Uterus (tissue), 3 donors: ENCODE measurements at regions not wholly inside any gene's neighbourhood (a gene's known extent, or its start where the extent isn't known, plus 50 kb on each side); places are given as distances from the start of the nearest gene placed in this dataset.

ENCODE experiments used
- DNase-seq, 2 donors: peaks; one replicate each; pipeline ENCODE4 v3.0.0-alpha.2; 2019 to 2020
- H3K27ac ChIP-seq, 2 donors: fragments of 200-600 bp; sonication (generic); 1 replicate in 1 of 2; 2 replicates in 1 of 2; pipeline ENCODE4 v1.5.1; 2016 to 2018
- H3K27me3 ChIP-seq, 2 donors: fragments of 200-600 bp; sonication (generic); one replicate each; pipeline ENCODE4 v1.5.1; 2018 to 2019; ENCODE audit warnings: control low read depth in 1 of 2
- H3K36me3 ChIP-seq, 2 donors: fragments of 200-600 bp; sonication (generic); one replicate each; pipeline ENCODE4 v1.5.1; 2019; ENCODE audit warnings: control low read depth in 1 of 2
- H3K4me1 ChIP-seq, 2 donors: fragments of 200-600 bp; sonication (generic); one replicate each; pipeline ENCODE4 v1.5.1; 2018 to 2019; ENCODE audit warnings: control low read depth in 1 of 2
- H3K4me3 ChIP-seq, 2 donors: fragments of 200-600 bp; sonication (generic); 1 replicate in 1 of 2; 2 replicates in 1 of 2; pipeline ENCODE4 v1.5.1; 2018 to 2019; ENCODE audit warnings: mild to moderate bottlenecking in 1 of 2
- H3K9me3 ChIP-seq, 2 donors: fragments of 200-600 bp; sonication (generic); one replicate each; pipeline ENCODE4 v1.5.1; 2019; ENCODE audit warnings: control low read depth in 1 of 2
- CTCF ChIP-seq, 4 experiments: fragments of 200-600 bp in 2 of 4; fragments of 450-650 bp in 2 of 4; sonication (generic) in 2 of 4; IDR thresholded peaks; one replicate each; pipeline ENCODE4 v1.5.1; 2016 to 2019; ENCODE audit warnings: antibody characterized with exemption in 4 of 4, mild to moderate bottlenecking in 2 of 4, moderate library complexity in 1 of 4
- POLR2A ChIP-seq, 2 donors: fragments of 450-650 bp; IDR thresholded peaks; one replicate each; pipeline ENCODE4 v1.6.1; 2016; ENCODE audit warnings: antibody characterized with exemption in 2 of 2, mild to moderate bottlenecking in 1 of 2, moderate library complexity in 1 of 2
- intact Hi-C: fragments of 100-400 bp; cut with DNase I; formaldehyde crosslinking; loops from one replicate; pipeline ENCODE4 v1.15.1; 2023; ENCODE audit warnings: low total_unique reads
- donor health status: DM: yes; HTN: yes; CAD: no.

GRCh38 chr17:31687505-31688126, 171.4 kb downstream of the COPRS start:
- H3K9me3 ChIP-seq, result no peaks in the 10 kb centered on the region
- DNase-seq, result no peak
- no peak overlapping the region for H3K4me3 ChIP-seq
- H3K4me1 ChIP-seq, result no peaks in the 10 kb centered on the region
- no peaks in the 10 kb centered on the region for H3K36me3 ChIP-seq
- TF ChIP-seq POLR2A (IDR thresholded peaks at IDR 0.05) (no peak), CTCF (IDR thresholded peaks at IDR 0.05) (no peak)
- no peak overlapping the region for H3K27ac ChIP-seq
- H3K27me3 ChIP-seq, result no peaks in the 10 kb centered on the region
- intact Hi-C loops, result no loop called here

GRCh38 chr17:31686495-31686894, 172.5 kb downstream of the COPRS start:
- intact Hi-C loops, result no loop called here
- Histone ChIP-seq H3K9me3 (no peaks in the 10 kb centered on the region), H3K27ac (no peak overlapping the region), H3K4me3 (no peak overlapping the region), H3K36me3 (no peaks in the 10 kb centered on the region), H3K4me1 (no peaks in the 10 kb centered on the region), H3K27me3 (no peaks in the 10 kb centered on the region)
- TF ChIP-seq CTCF (IDR thresholded peaks at IDR 0.05) (no peak), POLR2A (IDR thresholded peaks at IDR 0.05) (no peak)
- no peak for DNase-seq

GRCh38 chr17:31684901-31685300, 174.1 kb downstream of the COPRS start:
- Histone ChIP-seq H3K4me1 (no peaks in the 10 kb centered on the region), H3K27me3 (no peaks in the 10 kb centered on the region), H3K27ac (no peak overlapping the region), H3K36me3 (no peaks in the 10 kb centered on the region), H3K4me3 (no peak overlapping the region), H3K9me3 (no peaks in the 10 kb centered on the region)
- no peak for DNase-seq
- TF ChIP-seq POLR2A (IDR thresholded peaks at IDR 0.05) (no peak), CTCF (IDR thresholded peaks at IDR 0.05) (no peak)
- intact Hi-C loops, result no loop called here

- no peak overlapping the region for H3K27ac ChIP-seq
- H3K4me1 ChIP-seq, result no peaks in the 10 kb centered on the region
- no peaks in the 10 kb centered on the region for H3K36me3 ChIP-seq
- no peaks in the 10 kb centered on the region for H3K9me3 ChIP-seq
- no peaks in the 10 kb centered on the region for H3K27me3 ChIP-seq
- no peak overlapping the region for H3K4me3 ChIP-seq
- intact Hi-C loops, result no loop called here
- TF ChIP-seq CTCF (IDR thresholded peaks at IDR 0.05), result no peak
- TF ChIP-seq POLR2A (IDR thresholded peaks at IDR 0.05), result no peak
- no peak for DNase-seq
These were observed 178.9 kb downstream of the COPRS start for GRCh38 chr17:31680126-31680525.

GRCh38 chr17:31679667-31680066, 179.4 kb downstream of the COPRS start:
- no peaks in the 10 kb centered on the region for H3K9me3 ChIP-seq
- DNase-seq, result no peak
- no peak overlapping the region for H3K4me3 ChIP-seq
- no peaks in the 10 kb centered on the region for H3K36me3 ChIP-seq
- H3K27ac ChIP-seq, result no peak overlapping the region
- TF ChIP-seq POLR2A (IDR thresholded peaks at IDR 0.05) (no peak), CTCF (IDR thresholded peaks at IDR 0.05) (no peak)
- intact Hi-C loops, result no loop called here
- no peaks in the 10 kb centered on the region for H3K27me3 ChIP-seq
- no peaks in the 10 kb centered on the region for H3K4me1 ChIP-seq
